HG03342 (cell line): ENCODE measurements at regions not wholly inside any gene's neighbourhood (a gene's known extent, or its start where the extent isn't known, plus 50 kb on each side); places are given as distances from the start of the nearest gene placed in this dataset.

Experiments used
- ATAC-seq: cut with Tn5 transposase; IDR thresholded peaks from one replicate; pipeline ENCODE4 v1.9.1; 2021; ENCODE audit warnings: mild to moderate bottlenecking, moderate library complexity; ENCODE audit not compliant: unreplicated experiment

GRCh38 chr7:52285689-52286088 lies 749.7 kb upstream of the POM121L12 start:
- ATAC-seq: no peak

DNA sequence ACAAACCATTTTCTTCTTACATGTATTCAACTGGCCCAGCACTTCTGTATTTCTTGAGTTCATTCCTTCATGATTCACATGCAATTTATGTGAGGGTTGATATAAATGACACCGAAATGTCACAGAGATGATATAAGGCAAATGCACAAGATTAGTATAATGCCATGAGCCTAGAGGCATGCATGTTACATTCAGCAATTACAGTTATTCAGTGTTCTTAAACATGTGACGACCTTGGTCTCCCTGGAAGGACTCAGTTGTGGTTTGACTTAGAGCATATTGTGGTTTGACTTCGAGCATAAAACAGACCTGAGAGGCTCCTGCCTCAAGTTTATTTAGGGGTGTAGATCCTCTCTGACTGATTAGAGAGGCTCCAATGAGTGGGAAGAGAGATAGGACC lies 752.1 kb upstream of the POM121L12 start:
- no peak for ATAC-seq

GRCh38 chr7:52273685-52274610 lies 761.5 kb upstream of the POM121L12 start:
- no peak for ATAC-seq

GRCh38 chr7:52271703-52272102 lies 763.7 kb upstream of the POM121L12 start:
- ATAC-seq: no peak

DNA sequence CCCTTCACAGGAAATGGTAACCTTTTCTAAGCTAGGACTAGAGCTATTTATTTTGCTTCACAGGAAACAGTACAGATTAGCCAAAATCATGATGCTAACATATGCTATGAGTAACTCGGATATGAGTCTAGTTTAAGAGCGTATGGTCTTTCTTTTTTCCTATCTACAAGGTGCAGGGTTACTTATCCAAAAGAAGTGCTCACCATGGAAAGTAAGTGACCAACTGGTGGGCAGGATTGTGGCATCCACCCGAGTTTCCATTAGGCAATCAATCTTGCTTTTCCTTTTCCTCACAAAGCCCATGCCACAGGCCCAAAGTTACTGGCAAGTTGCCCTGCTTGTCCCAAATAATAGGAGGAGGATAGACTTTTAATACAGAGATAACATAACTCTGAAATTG lies 765.1 kb upstream of the POM121L12 start:
- ATAC-seq: no peak

DNA sequence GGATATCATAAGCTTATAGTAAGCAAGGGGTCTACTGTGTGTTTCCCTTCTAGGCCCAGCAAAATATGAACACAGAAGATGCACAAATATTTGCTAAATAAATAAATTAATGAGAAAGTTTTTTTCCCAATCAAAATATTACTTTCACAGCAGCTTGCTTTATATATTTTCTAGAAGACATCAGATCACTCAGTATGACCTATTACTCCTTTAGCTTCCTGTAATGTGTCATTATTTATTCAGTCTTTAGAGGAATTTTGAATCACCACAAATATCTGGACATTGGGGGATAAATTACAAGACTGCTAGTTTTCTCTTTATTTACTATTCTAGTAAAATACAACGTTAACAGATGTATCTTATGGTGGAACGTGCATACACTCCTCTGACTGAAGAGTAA lies 765.8 kb upstream of the POM121L12 start:
- no peak for ATAC-seq

DNA sequence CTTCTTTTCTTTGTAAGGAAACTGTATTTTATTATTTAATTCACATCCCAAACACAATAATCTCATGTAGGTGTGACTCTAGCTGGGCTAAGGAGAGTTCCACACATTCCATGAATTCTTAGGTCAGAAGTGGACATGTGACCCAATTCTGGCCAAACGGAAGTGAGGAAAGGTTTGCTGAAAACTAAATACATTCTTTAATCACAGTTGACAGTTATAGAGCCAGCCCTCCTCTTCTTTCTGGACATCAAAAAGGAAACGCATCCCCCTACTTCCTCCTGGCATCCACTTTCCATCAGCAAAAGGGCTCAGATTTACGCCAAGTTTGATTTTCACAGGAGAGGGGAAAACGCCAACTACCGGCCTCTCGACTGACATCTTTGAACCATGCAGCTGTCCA lies 774.4 kb upstream of the POM121L12 start:
- ATAC-seq: no peak

DNA sequence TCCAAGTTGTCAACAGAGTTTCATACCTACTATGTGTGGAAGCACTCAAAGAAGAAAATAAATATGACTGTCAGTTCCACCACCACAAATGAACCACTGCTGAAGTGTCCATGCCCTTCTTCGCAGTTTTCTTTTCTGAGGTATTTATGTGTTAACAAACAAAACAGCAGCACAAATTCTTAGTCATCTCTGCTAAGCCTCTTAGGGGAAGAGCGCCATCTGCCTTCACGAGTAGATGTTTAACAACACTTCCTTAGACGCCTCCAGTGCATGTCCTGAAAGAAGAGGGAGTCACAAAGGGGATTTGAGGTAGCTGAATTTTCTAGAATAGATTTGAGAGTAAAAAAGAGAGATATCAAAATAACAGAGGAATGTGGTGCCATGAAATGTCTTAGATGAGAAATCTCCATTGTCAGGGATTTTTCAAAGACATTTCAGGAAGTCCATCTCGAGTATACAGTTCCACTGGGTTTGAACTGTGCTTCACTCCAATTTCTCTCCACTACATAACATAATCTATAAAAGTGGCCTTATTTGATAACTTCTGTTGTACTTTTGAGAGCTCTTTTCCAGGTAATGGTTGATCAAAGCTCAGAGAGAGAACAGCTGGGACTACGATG lies 775.3 kb upstream of the POM121L12 start:
- ATAC-seq: no peak

- ATAC-seq: no peak
These were observed 777.5 kb upstream of the POM121L12 start for GRCh38 chr7:52257890-52258289.

DNA sequence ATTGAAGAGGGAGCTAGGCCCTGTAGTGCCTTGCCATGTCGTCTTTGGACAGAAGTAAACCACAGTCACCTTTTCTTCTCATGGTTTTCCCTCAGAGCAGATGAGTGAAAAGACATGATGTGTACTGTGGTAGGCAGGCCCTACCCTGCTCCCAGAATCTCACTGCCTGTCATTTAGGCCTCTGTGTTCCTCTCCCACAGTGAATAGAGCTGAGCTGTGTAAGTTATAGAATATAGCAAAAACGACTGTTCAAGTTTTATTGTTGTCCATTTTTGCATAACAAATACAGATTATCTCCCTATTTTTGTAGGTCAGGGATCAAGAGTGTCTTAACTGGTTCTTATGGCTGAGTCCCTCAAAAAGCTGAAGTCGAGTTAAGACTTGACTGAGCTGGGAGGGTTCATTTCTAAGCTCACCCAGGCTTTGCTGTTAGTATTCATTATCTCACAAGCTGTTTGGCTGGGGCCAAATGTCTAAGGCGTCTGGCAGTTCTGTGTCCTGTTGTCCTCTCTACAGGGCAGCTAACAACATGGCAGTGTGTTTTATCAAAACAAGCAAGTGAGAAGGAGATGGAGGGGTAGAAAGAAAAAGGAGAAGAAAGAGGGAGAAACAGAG lies 780.9 kb upstream of the POM121L12 start:
- ATAC-seq: no peak

DNA sequence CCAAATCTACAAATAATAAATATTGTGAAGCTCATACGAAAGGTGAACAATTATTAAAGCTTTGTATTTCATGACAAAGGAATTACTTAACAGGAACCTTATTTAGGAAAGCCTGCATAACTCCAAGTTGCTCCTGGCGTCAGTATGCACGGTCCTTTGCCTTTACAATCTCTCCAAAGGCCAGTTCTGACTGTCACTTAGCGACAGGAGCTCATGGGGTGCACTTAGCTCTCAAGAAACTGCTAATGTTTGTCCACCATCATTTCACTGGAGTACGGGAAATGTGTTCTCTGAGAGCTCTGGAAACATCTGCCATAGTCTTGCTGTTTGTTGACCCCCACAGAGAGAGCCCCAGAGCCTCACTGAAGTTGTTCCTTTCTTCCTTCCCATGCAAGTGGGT lies 781.5 kb upstream of the POM121L12 start:
- no peak for ATAC-seq

DNA sequence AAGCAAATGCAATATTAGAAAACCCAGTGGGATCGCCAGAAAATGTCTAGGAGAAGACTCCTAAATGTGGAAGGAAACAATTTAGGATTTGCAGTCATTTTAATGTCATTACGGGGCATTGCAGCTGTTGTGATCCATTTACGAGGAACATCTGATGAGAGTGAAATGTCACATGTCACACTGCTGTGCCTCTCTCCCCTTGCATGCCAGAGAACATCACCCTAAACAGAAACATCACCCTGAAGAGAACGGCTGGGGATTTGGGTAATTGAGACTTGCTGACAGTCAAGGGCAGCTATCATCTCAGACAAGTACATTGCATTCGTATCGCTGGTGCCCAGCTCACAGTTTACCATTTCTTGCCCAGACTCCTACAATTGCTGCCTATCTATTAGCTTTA lies 785.7 kb upstream of the POM121L12 start:
- no peak for ATAC-seq

- no peak for ATAC-seq
These were observed 787.9 kb upstream of the POM121L12 start for GRCh38 chr7:52247518-52247917.

DNA sequence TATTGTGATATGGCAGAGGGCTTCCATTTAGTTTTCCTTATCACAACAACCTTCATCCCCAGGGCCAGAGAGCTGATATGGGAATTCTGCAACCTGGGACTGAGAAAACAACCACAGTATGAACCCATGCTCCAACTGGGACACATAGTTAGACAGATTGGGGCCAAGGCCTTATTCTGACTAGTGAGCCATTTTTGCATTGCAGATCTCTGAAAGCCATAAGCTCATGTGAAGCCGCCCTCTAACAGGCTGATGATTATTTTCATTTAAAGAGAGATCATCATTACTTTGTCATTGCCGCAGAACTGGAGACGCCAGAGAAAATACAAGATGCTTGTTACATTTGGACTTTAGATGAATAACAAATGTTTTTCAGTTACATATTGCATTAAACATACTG lies 791.7 kb upstream of the POM121L12 start:
- ATAC-seq: no peak

DNA sequence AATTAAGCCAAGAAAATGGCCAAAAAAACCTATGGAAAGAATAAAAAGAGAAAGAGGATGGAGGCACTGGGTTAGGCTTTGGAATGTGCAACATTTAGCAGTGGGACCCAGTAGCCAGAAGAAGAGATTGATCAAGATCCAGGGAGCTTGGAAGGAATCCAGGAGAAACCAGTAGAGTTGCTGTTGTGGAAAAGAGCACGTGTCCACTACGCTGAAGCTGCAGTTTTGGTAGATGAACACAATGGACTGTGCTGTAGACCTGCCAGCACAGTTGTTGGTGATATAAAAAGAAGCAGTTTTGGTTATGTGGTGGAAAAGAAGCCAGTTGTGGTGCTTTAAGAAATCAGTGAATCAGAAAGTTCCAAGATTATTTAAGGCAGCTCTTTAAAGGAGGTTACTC lies 802.2 kb upstream of the POM121L12 start:
- ATAC-seq: no peak

DNA sequence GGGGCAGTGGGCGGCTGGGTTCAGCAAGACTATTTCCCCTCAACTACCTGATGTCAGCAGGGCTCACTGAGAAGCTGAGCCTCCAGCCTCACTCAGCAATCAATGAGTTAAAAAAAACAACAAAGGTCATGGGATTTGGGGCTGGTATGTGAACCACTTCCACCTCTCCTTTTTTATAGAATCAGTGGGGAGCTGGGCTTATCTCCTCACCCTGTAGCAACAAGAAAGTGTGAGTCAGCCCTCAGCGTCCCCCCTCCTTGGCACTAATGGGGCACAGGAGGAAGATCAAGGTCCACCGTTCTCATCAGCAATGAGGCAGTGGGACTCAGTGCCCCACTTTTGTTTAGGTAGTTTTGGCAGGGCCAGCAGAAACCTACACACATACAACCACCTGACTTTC lies 823.5 kb upstream of the POM121L12 start:
- ATAC-seq: no peak

DNA sequence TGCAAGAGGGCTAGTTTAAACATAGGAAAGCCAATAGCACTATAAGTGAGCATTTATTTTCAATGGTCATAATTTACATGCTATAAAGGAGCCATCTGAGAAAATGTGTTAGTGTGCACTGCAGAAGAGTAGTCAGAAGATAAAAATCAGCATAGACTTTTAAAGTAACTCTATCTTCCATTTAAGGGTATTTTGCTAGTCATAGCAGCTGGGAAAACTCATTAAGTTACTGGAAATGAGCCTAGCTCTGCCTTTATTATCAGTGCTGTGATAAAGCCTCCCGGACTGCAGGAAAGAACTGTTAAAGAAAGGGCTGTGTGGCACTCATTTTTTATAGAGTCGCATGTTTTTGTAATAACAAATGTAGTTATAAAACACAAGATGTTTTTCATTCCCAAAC lies 825.8 kb upstream of the POM121L12 start:
- no peak for ATAC-seq

DNA sequence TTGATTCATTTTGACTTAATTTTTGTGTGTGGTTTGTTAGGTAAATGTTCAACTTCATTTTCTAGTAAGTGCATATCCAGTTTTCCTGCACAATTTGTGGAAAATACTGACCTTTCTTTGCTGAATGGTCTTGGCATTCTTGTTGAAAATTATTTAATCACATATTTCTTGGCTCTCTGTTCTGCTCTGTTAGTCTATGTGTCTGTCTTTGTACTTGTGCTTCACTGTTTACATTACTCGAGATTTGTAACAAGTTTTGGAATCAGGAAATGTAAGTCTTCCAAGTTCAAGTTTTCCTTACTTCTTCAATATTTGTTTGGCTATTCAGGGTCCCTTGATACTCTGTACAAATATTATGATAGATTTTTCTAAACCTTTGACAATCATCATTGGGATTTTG lies 838.2 kb upstream of the POM121L12 start:
- ATAC-seq: no peak

DNA sequence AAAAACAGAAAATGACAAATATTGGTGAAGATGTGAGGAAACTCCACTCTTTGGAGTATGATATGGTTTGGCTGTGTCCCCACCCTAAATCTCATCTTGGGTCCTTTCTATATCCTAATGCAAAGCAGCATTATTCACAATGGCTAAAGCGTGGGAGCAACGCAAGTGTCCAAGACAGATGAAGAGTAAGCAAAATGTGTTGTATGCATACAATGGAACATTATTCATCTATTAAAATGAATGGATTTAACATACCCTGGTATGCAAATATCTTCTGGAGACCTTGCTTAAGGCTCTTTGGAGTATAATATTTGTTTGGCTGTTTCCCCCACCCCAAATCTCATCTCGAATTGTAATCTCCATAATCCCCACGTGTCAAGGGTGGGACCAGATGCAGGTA lies 839.8 kb upstream of the POM121L12 start:
- ATAC-seq: no peak

DNA sequence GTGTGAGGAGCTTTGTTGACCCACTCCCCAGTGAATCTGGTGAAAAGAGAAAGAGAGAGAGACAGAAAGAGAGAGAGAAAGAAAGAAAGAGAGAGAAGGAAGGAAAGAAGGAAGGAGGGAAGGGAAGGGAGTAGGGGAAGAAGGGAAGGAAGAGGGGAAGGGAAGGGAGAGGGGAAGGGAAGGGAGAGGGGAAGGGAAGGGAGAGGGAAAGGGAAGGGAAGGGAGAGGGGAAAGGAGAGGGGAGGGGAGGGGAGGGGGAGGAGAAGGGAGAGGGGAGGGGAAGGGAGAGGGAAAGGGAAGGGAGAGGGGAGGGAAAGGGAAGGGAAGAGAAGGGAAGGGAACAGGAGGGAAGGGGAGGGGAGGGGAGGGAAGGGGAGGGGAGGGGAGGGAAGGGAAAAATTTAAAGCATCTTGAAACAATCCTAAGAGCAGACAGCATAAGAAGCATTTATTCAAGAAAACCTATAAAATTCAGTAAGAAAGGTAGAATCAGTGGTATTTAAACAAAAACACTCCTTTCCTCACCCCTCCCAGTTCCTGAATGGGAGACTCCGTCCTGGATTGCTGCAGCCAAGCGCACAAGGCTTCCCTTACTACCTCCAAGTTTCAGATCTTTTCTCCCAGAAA lies 846.2 kb upstream of the POM121L12 start:
- ATAC-seq: no peak

GRCh38 chr7:52184006-52184703 lies 851.3 kb upstream of the POM121L12 start:
- ATAC-seq: no peak
